ENCODE measurements at regions not wholly inside any gene's neighbourhood (a gene's known extent, or its start where the extent isn't known, plus 50 kb on each side); places are given as distances from the start of the nearest gene placed in this dataset.

DNA sequence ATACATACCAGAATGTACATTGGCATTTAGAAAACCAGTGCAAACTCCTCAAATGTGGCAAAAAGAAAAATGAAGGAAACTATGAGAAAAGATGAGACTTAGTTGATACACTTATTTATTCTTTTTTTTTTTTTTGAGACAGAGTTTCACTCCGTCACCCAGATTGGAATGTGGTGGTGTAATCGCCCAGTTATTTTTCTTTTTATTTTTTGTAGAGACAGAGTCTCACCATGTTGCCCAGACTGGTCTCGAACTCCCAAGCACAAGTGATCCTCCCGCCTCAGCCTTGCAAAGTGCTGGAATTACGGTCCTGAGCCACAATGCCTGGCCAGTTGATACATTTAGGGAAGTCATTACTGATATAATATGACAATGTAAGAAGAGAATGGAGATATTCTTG is 274.2 kb upstream of the LRATD1 start:
- DNase-seq = no peak
- no peaks in the 10 kb centered on the region for H3K27me3 Mint-ChIP-seq
- no peak overlapping the region for H3K4me3 Mint-ChIP-seq
- no peaks in the 10 kb centered on the region for H3K9me3 Mint-ChIP-seq
- ChIA-PET POLR2A (interaction anchor here (0.7 kb wide), 1 partner anchor 199 kb away, joined by 3 read pairs; no protein-coding TSS in a partner anchor), CTCF (no interaction called here)
- no peaks in the 10 kb centered on the region for H3K36me3 Mint-ChIP-seq (ENCODE audit: low read depth)
- no peak overlapping the region for H3K27ac Mint-ChIP-seq
- no peaks in the 10 kb centered on the region for H3K4me1 Mint-ChIP-seq

DNA sequence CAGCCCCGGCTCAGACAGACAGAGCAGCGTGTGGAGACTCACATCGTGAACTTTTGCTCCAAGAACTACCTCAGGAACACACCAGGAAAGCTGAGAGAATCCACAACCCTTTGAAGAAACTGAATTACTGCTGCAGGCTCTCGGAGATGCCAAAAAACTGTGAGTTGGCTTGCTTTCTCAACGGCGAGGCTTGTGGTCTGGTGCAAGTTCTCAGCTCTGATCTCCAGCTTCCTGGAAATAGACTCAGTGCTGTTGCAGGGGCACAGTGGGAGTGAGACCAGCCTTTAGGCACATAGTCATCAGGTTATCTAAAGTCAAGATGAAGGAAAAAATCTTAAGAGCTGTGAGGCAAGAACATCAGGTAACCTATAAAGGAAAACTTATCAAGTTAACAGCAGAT is 273.7 kb upstream of the LRATD1 start:
- no peak for DNase-seq
- ChIA-PET CTCF (no interaction called here), POLR2A (interaction anchor here (0.7 kb wide), 1 partner anchor 198 kb away, joined by 3 read pairs; no protein-coding TSS in a partner anchor)
- Mint-ChIP-seq H3K4me3 (no peak overlapping the region), H3K27me3 (no peaks in the 10 kb centered on the region), H3K27ac (no peak overlapping the region), H3K9me3 (no peaks in the 10 kb centered on the region), H3K36me3 (ENCODE audit: low read depth) (no peaks in the 10 kb centered on the region), H3K4me1 (no peaks in the 10 kb centered on the region)

DNA sequence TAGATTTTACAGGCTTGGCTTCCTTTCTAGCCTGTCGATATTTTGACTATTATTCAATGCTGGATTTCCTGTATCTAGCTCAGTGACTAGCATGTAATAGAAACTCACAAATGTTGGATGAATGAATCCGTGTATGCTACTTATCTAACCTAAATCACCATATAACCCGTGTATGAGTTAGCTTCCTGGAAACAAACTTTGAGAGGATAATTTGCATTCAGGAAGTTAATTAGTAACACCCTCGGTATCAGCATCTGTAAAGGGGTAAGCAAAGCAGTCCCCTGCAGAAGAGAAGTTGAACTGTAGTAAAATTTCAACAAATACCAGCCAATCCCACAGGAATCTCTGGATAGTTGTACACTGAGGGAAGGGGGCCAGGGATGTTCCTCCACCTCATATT is 269.4 kb upstream of the LRATD1 start:
- CTCF ChIA-PET = no interaction called here
- no peaks in the 10 kb centered on the region for H3K36me3 Mint-ChIP-seq (ENCODE audit: low read depth)

DNA sequence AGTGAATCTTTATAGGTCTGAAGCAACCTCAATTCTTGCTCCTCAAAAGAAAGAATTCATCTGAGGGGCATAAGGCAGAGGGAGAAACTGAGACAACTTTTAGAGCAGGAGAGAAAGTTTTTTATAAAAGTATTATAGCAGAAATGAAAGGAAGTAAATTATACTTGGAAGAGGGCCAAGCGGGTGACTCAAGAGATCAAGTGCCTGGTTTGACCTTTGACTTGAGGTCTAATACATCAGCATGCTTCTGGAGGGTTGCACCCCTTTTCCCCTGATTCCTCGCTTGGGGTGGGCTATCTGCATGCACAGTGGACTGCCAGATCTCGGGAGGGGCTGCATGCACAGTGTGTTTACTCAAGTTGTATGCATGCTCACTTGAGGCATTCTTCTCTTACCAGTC is 268.5 kb upstream of the LRATD1 start:
- ChIA-PET CTCF (no interaction called here), POLR2A (no interaction called here)

More for the DNA sequence above, 269.4 kb upstream of the LRATD1 start:
- DNase-seq = no peak
- no peaks in the 10 kb centered on the region for H3K4me1 Mint-ChIP-seq
- no peaks in the 10 kb centered on the region for H3K9me3 Mint-ChIP-seq
- no peak overlapping the region for H3K27ac Mint-ChIP-seq
- POLR2A ChIA-PET = no interaction called here
- H3K4me3 Mint-ChIP-seq = no peak overlapping the region
- no peaks in the 10 kb centered on the region for H3K27me3 Mint-ChIP-seq

DNA sequence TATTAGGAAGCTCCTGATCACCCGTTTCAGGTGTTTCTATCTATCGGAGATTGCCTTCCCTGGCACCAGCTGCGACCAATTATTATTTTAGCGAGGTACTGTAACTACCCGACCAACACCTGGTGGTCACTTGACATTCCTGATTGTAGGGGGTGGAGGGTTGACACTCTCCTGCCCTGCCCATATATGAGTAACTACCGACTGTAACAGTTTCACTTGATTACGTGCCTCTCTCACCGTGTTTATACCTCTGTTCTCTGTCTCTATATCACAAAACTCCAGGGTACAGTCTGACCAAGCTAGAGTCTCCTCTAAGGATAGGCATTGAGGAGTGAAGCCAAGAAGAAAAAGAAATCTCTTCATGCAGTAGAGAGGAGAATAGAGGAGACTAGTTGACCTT is 268.0 kb upstream of the LRATD1 start:
- H3K36me3 Mint-ChIP-seq (ENCODE audit: low read depth) = no peaks in the 10 kb centered on the region
- DNase-seq = no peak
- no peak overlapping the region for H3K4me3 Mint-ChIP-seq
- CTCF ChIA-PET = no interaction called here
- POLR2A ChIA-PET = no interaction called here
- H3K4me1 Mint-ChIP-seq = no peaks in the 10 kb centered on the region
- H3K27me3 Mint-ChIP-seq = no peaks in the 10 kb centered on the region
- H3K9me3 Mint-ChIP-seq = peaks cover 2% of the 10 kb centered on the region
- no peak overlapping the region for H3K27ac Mint-ChIP-seq

More for the DNA sequence above, 268.5 kb upstream of the LRATD1 start:
- H3K4me1 Mint-ChIP-seq = no peaks in the 10 kb centered on the region
- H3K27me3 Mint-ChIP-seq = no peaks in the 10 kb centered on the region
- no peak overlapping the region for H3K4me3 Mint-ChIP-seq
- DNase-seq = no peak
- no peak overlapping the region for H3K27ac Mint-ChIP-seq
- no peaks in the 10 kb centered on the region for H3K9me3 Mint-ChIP-seq
- no peaks in the 10 kb centered on the region for H3K36me3 Mint-ChIP-seq (ENCODE audit: low read depth)

DNA sequence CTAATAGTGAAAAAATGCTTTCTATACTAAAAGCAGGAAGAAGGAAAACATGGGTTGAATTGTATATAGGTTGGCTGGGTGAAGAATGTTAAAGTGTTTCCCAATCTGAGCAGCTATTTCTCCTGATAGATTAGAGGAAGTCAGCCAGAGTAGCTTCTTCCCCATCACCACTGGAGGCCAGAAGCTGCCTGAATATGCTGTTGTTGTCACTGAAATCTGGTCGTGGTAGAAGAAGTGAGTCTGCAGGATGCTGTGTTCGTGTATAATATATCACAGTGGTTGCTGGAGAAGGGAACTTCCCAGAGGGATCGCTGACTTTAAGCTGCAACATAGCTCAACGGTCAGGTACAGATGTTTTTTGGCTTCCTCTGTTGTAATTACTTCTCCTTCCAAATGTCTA is 247.5 kb upstream of the LRATD1 start:
- Mint-ChIP-seq H3K4me3 (no peak overlapping the region), H3K27ac (no peak overlapping the region), H3K36me3 (ENCODE audit: low read depth) (no peaks in the 10 kb centered on the region), H3K27me3 (no peaks in the 10 kb centered on the region), H3K4me1 (no peaks in the 10 kb centered on the region), H3K9me3 (no peaks in the 10 kb centered on the region)
- ChIA-PET CTCF (no interaction called here), POLR2A (no interaction called here)
- no peak for DNase-seq

DNA sequence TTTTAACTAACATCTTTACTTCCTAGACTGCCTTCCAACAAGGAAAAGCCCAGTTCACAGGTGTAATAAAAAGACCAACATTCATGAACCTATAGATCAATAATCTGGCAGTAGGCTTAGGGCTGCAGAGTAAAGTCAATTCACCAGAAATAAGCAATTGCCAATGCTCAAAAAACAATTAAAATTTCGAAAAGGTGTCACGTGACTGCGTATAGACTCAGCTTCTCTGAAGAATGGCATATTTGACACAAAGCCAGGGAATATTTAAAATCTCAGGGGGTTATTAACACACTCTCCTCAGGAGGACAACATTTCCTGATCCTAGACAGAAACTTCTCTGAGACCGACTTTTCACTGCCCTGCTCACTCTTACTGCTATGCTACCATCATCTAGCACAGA is 245.2 kb upstream of the LRATD1 start:
- H3K27me3 Mint-ChIP-seq = no peaks in the 10 kb centered on the region
- POLR2A ChIA-PET = no interaction called here

DNA sequence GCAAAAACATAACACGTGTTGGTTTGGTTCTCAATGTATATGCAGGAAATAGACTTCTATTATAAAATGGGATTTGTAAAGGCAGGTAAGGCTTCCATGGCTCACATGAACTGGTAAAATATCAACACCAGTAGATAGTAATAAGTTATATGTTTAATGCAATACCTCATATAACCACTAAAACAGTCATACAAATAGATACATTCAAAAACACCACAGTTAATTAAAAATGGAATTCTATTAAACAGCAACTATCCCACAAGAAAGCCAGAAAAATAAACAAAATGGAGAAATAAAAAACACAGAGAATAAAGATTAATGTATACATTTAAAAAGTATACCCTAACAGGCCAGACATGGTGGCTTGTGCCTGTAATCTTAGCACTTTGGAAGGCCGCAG is 243.8 kb upstream of the LRATD1 start:
- CTCF ChIA-PET = no interaction called here
- no peak for DNase-seq
- no peak overlapping the region for H3K4me3 Mint-ChIP-seq
- no peaks in the 10 kb centered on the region for H3K4me1 Mint-ChIP-seq
- no peak overlapping the region for H3K27ac Mint-ChIP-seq
- POLR2A ChIA-PET = no interaction called here
- H3K27me3 Mint-ChIP-seq = no peaks in the 10 kb centered on the region
- H3K36me3 Mint-ChIP-seq (ENCODE audit: low read depth) = no peaks in the 10 kb centered on the region
- no peaks in the 10 kb centered on the region for H3K9me3 Mint-ChIP-seq

More for the DNA sequence above, 245.2 kb upstream of the LRATD1 start:
- Mint-ChIP-seq H3K27ac (no peak overlapping the region), H3K4me3 (no peak overlapping the region), H3K36me3 (ENCODE audit: low read depth) (no peaks in the 10 kb centered on the region), H3K9me3 (no peaks in the 10 kb centered on the region), H3K4me1 (no peaks in the 10 kb centered on the region)
- DNase-seq = no peak
- CTCF ChIA-PET = no interaction called here

DNA sequence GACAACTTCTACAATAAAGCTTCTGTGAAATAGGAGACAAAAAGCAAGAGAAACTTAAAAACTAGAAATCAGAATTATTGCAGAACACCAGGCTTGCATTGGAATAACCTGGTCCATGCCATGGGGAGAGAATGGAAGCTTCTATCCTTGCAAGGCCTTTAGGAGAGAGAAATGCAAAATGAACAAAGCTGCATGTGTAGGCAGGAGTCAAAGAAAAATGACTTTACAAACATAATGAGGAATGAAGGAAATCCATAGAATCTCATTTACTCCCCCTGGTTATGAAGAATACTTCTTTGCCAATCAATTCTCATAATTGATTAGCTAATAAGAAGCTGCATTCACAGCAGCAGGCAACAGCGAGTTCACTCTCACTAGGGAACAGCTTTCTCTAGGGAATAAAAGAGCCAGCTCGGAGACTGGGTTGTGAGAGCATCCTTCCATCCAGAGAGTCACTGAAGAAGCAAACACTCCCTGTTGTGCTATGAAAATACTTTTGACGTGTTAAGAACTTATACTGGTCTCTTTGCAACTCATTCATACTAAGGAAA is 235.9 kb upstream of the LRATD1 start:
- Mint-ChIP-seq H3K9me3 (no peaks in the 10 kb centered on the region), H3K4me1 (no peaks in the 10 kb centered on the region), H3K36me3 (ENCODE audit: low read depth) (no peaks in the 10 kb centered on the region), H3K27ac (no peak overlapping the region), H3K27me3 (peaks cover 1% of the 10 kb centered on the region), H3K4me3 (no peak overlapping the region)
- ChIA-PET POLR2A (no interaction called here), CTCF (interaction anchor here (0.8 kb wide), 1 partner anchor 14 kb away, joined by 3 read pairs; no protein-coding TSS in a partner anchor)
- no peak for DNase-seq

DNA sequence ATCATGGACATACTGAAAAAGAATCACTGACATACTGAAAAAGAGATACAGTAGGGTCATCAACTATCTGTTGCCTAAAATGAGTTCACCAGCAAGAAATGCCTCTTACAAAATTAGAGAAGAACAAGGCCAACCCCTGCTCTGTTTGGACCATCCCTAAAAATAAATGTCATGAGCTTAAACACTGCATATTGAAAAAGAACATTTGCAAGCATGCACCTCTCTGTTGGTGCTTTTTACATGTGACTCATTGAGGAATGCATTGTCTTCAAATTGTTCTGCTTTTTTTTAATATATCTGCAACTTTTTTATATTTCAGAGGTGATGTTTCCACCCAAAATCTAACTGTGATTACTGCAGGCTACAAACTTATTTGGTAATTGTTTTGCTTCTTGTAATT is 233.9 kb upstream of the LRATD1 start:
- ChIA-PET CTCF (no interaction called here), POLR2A (no interaction called here)
- no peak overlapping the region for H3K4me3 Mint-ChIP-seq
- no peak for DNase-seq
- peaks cover 1% of the 10 kb centered on the region for H3K27me3 Mint-ChIP-seq
- no peaks in the 10 kb centered on the region for H3K4me1 Mint-ChIP-seq
- H3K9me3 Mint-ChIP-seq = no peaks in the 10 kb centered on the region
- H3K27ac Mint-ChIP-seq = no peak overlapping the region
- H3K36me3 Mint-ChIP-seq (ENCODE audit: low read depth) = no peaks in the 10 kb centered on the region

DNA sequence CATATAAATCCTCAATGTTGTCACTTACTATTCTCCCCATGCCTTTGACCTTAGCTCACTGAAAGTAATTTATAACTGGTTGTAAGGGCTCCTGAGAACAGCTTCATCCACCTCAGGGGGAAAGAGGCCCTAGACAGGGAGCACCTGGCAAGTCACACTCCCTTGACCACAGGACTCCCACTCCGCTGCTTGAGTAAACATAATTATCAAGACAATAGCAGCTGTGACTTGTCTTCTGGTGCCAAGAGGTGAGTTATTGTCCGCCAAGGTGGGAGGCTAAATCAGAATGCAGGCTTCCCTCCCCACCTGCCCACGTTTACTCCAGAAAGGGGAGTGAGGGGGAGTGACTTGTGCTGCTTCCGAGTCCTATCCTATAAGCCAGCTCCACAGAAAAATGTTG is 230.6 kb upstream of the LRATD1 start:
- Mint-ChIP-seq H3K9me3 (no peaks in the 10 kb centered on the region), H3K27me3 (peaks cover 1% of the 10 kb centered on the region), H3K36me3 (ENCODE audit: low read depth) (no peaks in the 10 kb centered on the region), H3K4me3 (no peak overlapping the region), H3K27ac (no peak overlapping the region), H3K4me1 (no peaks in the 10 kb centered on the region)
- CTCF ChIA-PET = no interaction called here
- DNase-seq = no peak
- POLR2A ChIA-PET = no interaction called here

DNA sequence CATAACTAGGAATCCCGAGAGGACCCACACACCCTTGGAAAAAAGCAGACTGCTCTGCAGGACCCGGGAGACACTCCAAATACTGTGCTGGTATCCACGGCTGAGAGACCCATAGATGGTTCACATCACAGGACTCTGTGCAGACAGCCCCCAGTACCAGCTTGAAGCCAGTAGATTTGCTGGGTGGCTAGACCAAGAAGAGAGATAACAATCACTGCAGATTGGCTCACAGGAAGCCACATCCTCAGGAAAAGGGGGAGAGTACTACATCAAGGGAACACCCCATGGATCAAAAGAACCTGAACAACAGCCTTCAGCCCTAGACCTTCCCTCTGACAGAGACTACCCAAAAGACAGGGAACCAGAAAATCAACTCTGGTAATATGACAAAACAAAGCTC is 223.8 kb upstream of the LRATD1 start:
- no peak for DNase-seq
- no peak overlapping the region for H3K4me3 Mint-ChIP-seq
- peaks cover 8% of the 10 kb centered on the region for H3K9me3 Mint-ChIP-seq
- H3K36me3 Mint-ChIP-seq (ENCODE audit: low read depth) = no peaks in the 10 kb centered on the region
- H3K27ac Mint-ChIP-seq = no peak overlapping the region
- ChIA-PET CTCF (no interaction called here), POLR2A (no interaction called here)
- no peaks in the 10 kb centered on the region for H3K4me1 Mint-ChIP-seq
- no peaks in the 10 kb centered on the region for H3K27me3 Mint-ChIP-seq

DNA sequence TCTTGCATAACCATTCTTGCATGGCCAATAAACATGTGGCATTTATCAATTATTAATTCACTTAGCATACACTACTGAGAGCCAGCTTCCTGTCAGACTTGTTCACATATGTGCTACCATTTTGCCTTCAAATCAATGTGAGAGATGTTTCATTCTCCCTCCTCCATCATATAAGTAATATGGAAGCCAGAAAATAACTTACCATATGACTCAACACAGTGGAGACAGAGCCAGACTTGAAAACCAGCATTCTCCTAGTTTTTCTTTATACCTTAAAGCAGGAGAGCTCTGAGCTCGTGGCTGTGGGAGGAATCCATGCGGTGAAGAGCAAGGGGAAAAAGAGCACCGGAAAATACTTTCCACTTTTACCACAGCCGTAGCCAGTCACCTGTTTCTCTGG is 215.0 kb upstream of the LRATD1 start:
- Mint-ChIP-seq H3K27ac (no peak overlapping the region), H3K4me1 (no peaks in the 10 kb centered on the region), H3K27me3 (no peaks in the 10 kb centered on the region), H3K4me3 (no peak overlapping the region), H3K9me3 (peaks cover 17% of the 10 kb centered on the region), H3K36me3 (ENCODE audit: low read depth) (no peaks in the 10 kb centered on the region)
- POLR2A ChIA-PET = no interaction called here
- no peak for DNase-seq
- CTCF ChIA-PET = no interaction called here

DNA sequence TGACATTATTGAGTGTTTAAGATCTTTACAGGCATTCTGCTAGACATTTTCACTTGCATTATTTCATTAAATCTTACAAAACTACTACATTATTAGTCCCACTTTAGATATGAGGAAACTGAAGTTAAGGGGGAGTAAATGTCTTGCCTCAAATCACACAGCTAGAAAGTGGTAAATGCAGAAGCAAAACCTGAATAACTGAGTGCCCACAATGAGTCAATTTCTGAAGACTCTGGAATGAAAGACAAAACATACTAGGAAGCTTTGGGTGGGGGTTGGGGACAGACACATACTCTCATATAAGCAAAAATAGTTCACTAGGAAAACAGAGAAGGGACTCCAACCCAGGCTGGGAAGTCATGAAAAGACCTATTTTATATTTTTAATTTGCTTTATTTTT is 214.4 kb upstream of the LRATD1 start:
- H3K27me3 Mint-ChIP-seq = no peaks in the 10 kb centered on the region
- no peak for DNase-seq
- H3K9me3 Mint-ChIP-seq = peaks cover 14% of the 10 kb centered on the region
- ChIA-PET POLR2A (no interaction called here), CTCF (no interaction called here)
- no peak overlapping the region for H3K27ac Mint-ChIP-seq
- H3K4me1 Mint-ChIP-seq = no peaks in the 10 kb centered on the region
- no peak overlapping the region for H3K4me3 Mint-ChIP-seq
- H3K36me3 Mint-ChIP-seq (ENCODE audit: low read depth) = no peaks in the 10 kb centered on the region

All from activated CD4-positive, alpha-beta T cell treated with anti-CD3 and anti-CD28 coated beads, Interleukin-2, amount 10 ng/mL, durations not matched to agents 7 days and 5 days (primary cell).